Activated CD8-positive, alpha-beta T cell treated with anti-CD3 and anti-CD28 coated beads for 36 hours (primary cell): ENCODE measurements at regions not wholly inside any gene's neighbourhood (a gene's known extent, or its start where the extent isn't known, plus 50 kb on each side); places are given as distances from the start of the nearest gene placed in this dataset.

Experiments
- ATAC-seq: fragments of 200-7000 bp; cut with Tn5 transposase; one replicate; pipeline ENCODE4 v1.10.0; 2021; ENCODE audit warnings: mild to moderate bottlenecking, moderate library complexity
- CTCF ChIA-PET: fragments of 350-600 bp; sonication (Branson Sonifier 250); formaldehyde crosslinking; loops from one replicate; lab custom pipeline; 2021; ENCODE audit warnings: antibody characterized with exemption; lab: Charles Lee
- POLR2A ChIA-PET: fragments of 350-600 bp; sonication (Branson Sonifier 250); formaldehyde crosslinking; loops from one replicate; lab custom pipeline; 2021; ENCODE audit warnings: antibody characterized with exemption; lab: Charles Lee
- DNase-seq: peaks from one replicate; pipeline ENCODE4 v3.0.0-alpha.2; 2020
- H3K27ac Mint-ChIP-seq: one replicate; pipeline ENCODE4 v1.8.0; 2021; ENCODE audit warnings: mild to moderate bottlenecking, mixed read lengths
- H3K27me3 Mint-ChIP-seq: one replicate; pipeline ENCODE4 v1.8.0; 2021; ENCODE audit warnings: mixed read lengths
- H3K36me3 Mint-ChIP-seq: one replicate; pipeline ENCODE4 v1.8.0; 2021; ENCODE audit warnings: low read depth, mixed read lengths
- H3K4me1 Mint-ChIP-seq: one replicate; pipeline ENCODE4 v1.8.0; 2021; ENCODE audit warnings: low read depth, mixed read lengths
- H3K4me3 Mint-ChIP-seq: one replicate; pipeline ENCODE4 v1.8.0; 2021; ENCODE audit warnings: mild to moderate bottlenecking, moderate library complexity, mixed read lengths
- H3K9me3 Mint-ChIP-seq: one replicate; pipeline ENCODE4 v1.8.0; 2021; ENCODE audit warnings: mixed read lengths
- intact Hi-C: fragments of 100-400 bp; cut with micrococcal nuclease; formaldehyde crosslinking; loops from one replicate; pipeline ENCODE4 v1.10.0; 2022
- TF ChIP-seq, protein P1 (sequence below): fragments of 200-600 bp; IDR thresholded peaks from one replicate; pipeline ENCODE4 v1.8.0; 2022; ENCODE audit warnings: antibody characterized with exemption, mild to moderate bottlenecking

DNA sequence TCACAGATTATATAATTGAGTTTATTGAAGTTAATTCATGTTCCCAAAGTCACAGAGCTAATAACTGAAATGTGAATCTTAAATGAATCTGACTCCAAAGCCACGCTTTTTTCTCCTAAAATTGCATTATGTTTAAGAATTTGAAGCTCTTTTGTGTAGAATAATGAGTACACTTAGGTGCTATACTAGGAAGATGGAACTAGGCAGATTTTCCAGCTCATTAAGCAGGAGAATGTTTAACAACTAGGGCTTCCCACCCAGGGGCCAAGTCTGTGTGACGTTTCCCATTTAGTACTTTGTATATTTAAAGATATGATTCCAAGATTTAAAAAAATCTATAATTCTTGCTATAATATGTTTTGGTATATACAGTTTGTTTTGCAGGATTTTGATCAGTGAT, 169.5 kb downstream of the KIF20B start:
- POLR2A ChIA-PET = no interaction called here
- Mint-ChIP-seq H3K9me3 (no peaks in the 10 kb centered on the region), H3K27ac (no peak overlapping the region), H3K4me3 (no peak overlapping the region), H3K36me3 (no peaks in the 10 kb centered on the region), H3K4me1 (no peaks in the 10 kb centered on the region), H3K27me3 (peaks cover 10% of the 10 kb centered on the region)
- CTCF ChIA-PET = no interaction called here
- DNase-seq (no peak), ATAC-seq (no peak)
- intact Hi-C loops = no loop called here
- TF ChIP-seq, protein P1, sequence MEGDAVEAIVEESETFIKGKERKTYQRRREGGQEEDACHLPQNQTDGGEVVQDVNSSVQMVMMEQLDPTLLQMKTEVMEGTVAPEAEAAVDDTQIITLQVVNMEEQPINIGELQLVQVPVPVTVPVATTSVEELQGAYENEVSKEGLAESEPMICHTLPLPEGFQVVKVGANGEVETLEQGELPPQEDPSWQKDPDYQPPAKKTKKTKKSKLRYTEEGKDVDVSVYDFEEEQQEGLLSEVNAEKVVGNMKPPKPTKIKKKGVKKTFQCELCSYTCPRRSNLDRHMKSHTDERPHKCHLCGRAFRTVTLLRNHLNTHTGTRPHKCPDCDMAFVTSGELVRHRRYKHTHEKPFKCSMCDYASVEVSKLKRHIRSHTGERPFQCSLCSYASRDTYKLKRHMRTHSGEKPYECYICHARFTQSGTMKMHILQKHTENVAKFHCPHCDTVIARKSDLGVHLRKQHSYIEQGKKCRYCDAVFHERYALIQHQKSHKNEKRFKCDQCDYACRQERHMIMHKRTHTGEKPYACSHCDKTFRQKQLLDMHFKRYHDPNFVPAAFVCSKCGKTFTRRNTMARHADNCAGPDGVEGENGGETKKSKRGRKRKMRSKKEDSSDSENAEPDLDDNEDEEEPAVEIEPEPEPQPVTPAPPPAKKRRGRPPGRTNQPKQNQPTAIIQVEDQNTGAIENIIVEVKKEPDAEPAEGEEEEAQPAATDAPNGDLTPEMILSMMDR = no peak

- peaks cover 10% of the 10 kb centered on the region for H3K27me3 Mint-ChIP-seq
- H3K36me3 Mint-ChIP-seq = no peaks in the 10 kb centered on the region
- DNase-seq (no peak), ATAC-seq (no peak)
- H3K27ac Mint-ChIP-seq = no peak overlapping the region
- intact Hi-C loops = no loop called here
- no peak overlapping the region for H3K4me3 Mint-ChIP-seq
- TF ChIP-seq, protein P1 = no peak
- H3K4me1 Mint-ChIP-seq = no peaks in the 10 kb centered on the region
- ChIA-PET POLR2A (interaction anchor here (0.8 kb wide), 1 partner anchor 39 kb away, joined by 3 read pairs; no protein-coding TSS in a partner anchor), CTCF (no interaction called here)
- no peaks in the 10 kb centered on the region for H3K9me3 Mint-ChIP-seq
Observed at GRCh38 chr10:89873055-89873454, 171.7 kb downstream of the KIF20B start.

DNA sequence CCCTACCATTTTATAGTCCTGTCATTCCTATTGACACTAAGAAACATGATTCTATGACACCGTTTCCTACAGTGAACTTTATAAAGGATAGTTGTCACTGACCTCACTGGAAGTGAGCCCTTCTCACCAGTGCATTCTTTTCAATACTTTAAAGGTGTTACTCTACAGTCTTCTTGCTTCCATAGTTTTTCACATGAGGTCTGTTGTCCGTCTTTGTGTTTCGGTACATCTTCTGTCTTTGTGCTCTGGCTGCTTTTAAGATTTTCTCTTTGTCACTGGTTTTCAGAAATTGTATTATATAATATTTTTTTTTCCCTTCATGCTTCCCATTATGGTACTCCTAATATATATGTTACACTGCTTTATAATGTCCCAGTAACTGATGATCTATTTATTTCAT, 174.2 kb downstream of the KIF20B start:
- no peaks in the 10 kb centered on the region for H3K9me3 Mint-ChIP-seq
- DNase-seq = no peak
- no peaks in the 10 kb centered on the region for H3K36me3 Mint-ChIP-seq
- no peak for ATAC-seq
- peaks cover 2% of the 10 kb centered on the region for H3K27me3 Mint-ChIP-seq
- H3K27ac Mint-ChIP-seq = no peak overlapping the region
- ChIA-PET POLR2A (no interaction called here), CTCF (no interaction called here)
- no peaks in the 10 kb centered on the region for H3K4me1 Mint-ChIP-seq
- no peak overlapping the region for H3K4me3 Mint-ChIP-seq
- TF ChIP-seq, protein P1 = no peak
- intact Hi-C loops = no loop called here

DNA sequence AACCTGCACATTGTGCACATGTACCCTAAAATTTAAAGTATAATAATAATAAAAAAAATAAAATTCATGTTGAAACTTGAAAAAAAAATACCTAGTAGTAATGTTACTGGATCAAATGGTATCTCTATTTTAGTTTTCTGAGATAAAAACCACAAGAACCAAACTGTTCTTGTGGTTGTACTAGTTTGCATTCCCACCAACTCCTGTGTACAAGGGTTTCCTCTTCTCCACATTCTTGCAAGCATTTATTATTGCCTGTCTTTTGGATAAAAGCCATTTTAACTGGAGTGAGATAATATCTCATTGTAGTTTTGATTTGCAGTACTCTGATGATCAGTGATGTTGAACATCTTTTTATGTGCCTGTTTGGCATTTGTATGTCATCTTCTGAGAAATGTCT, 177.7 kb downstream of the KIF20B start:
- ATAC-seq (no peak), DNase-seq (no peak)
- ChIA-PET POLR2A (no interaction called here), CTCF (no interaction called here)
- Mint-ChIP-seq H3K27ac (no peak overlapping the region), H3K4me3 (no peak overlapping the region), H3K36me3 (no peaks in the 10 kb centered on the region), H3K9me3 (no peaks in the 10 kb centered on the region), H3K27me3 (peaks cover 9% of the 10 kb centered on the region), H3K4me1 (no peaks in the 10 kb centered on the region)
- intact Hi-C loops = no loop called here
- TF ChIP-seq, protein P1 = no peak

DNA sequence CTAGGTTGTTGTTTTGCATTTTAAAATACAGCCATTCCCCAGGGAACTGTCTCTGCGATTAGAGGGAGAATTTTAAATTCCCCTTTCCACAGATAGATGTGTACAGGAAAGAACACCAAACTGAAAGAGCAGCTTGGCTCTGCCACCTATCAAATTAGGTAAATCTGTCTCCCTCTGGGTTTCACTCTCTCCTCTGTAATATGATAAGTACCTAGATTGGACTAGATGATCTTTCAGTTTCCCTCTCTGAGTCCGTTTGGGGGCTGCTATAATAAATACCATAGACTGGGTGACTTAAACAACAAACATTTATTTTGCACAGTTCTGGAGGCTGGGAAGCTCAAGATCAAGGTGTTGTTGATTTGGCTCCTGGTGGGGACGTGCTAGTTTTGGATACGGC, 186.0 kb downstream of the KIF20B start:
- Mint-ChIP-seq H3K9me3 (no peaks in the 10 kb centered on the region), H3K4me1 (no peaks in the 10 kb centered on the region), H3K27me3 (peaks cover 15% of the 10 kb centered on the region), H3K36me3 (no peaks in the 10 kb centered on the region), H3K4me3 (no peak overlapping the region), H3K27ac (no peak overlapping the region)
- DNase-seq (no peak), ATAC-seq (no peak)
- intact Hi-C loops = no loop called here
- TF ChIP-seq, protein P1 = no peak
- POLR2A ChIA-PET = no interaction called here
- CTCF ChIA-PET = no interaction called here
